Loucy (cell line): ENCODE measurements at regions not wholly inside any gene's neighbourhood (a gene's known extent, or its start where the extent isn't known, plus 50 kb on each side); places are given as distances from the start of the nearest gene placed in this dataset.

Source experiments
- H2AFZ ChIP-seq: fragments of 200-600 bp; sonication (generic); 2 replicates; pipeline ENCODE4 v1.6.0; 2016; ENCODE audit warnings: antibody characterized with exemption, mild to moderate bottlenecking, low read length, moderate library complexity
- H3F3A ChIP-seq: fragments of 200-600 bp; 2 replicates; pipeline ENCODE4 v1.6.0; 2016; ENCODE audit warnings: antibody characterized with exemption, low read depth, mild to moderate bottlenecking
- H3K27me3 ChIP-seq: fragments of 200-600 bp; sonication (generic); 2 replicates; pipeline ENCODE4 v1.6.1; 2014; ENCODE audit warnings: low read length, mild to moderate bottlenecking; ENCODE audit not compliant: insufficient read depth, poor library complexity, severe bottlenecking
- H3K36me3 ChIP-seq: fragments of 200-600 bp; sonication (generic); 2 replicates; pipeline ENCODE4 v1.6.1; 2016; ENCODE audit warnings: low read length; ENCODE audit not compliant: insufficient read depth
- H3K4me1 ChIP-seq: fragments of 200-600 bp; sonication (generic); 2 replicates; pipeline ENCODE4 v1.5.1; 2014; ENCODE audit warnings: low read length, mild to moderate bottlenecking; ENCODE audit not compliant: insufficient read depth, poor library complexity, severe bottlenecking
- H3K4me2 ChIP-seq: fragments of 200-600 bp; sonication (generic); 2 replicates; pipeline ENCODE4 v1.6.0; 2014; ENCODE audit warnings: antibody characterized with exemption, low read length, low read depth, mild to moderate bottlenecking; ENCODE audit not compliant: poor library complexity, severe bottlenecking
- H3K4me3 ChIP-seq: fragments of 200-600 bp; sonication (generic); 2 replicates; pipeline ENCODE4 v1.5.1; 2014; ENCODE audit warnings: low read length, mild to moderate bottlenecking, mixed read lengths; ENCODE audit not compliant: poor library complexity, severe bottlenecking
- H3K79me2 ChIP-seq: fragments of 200-600 bp; sonication (generic); 2 replicates; pipeline ENCODE4 v1.6.1; 2014; ENCODE audit warnings: low read length; ENCODE audit not compliant: insufficient read depth
- H3K9ac ChIP-seq: fragments of 200-600 bp; sonication (generic); 2 replicates; pipeline ENCODE4 v1.6.0; 2014; ENCODE audit warnings: mild to moderate bottlenecking, low read depth, low read length, moderate library complexity; ENCODE audit not compliant: poor library complexity, severe bottlenecking
- H3K9me2 ChIP-seq: fragments of 200-600 bp; sonication (generic); replicated peaks from 2 replicates; pipeline ENCODE4 v1.6.1; 2016; ENCODE audit warnings: low read depth, low read length, mixed read lengths
- H3K9me3 ChIP-seq: fragments of 200-600 bp; sonication (generic); 2 replicates; pipeline ENCODE4 v1.6.1; 2014; ENCODE audit warnings: mild to moderate bottlenecking, antibody characterized with exemption, low read length, low read depth; ENCODE audit not compliant: insufficient read depth
- H4K20me1 ChIP-seq: fragments of 200-600 bp; sonication (generic); 2 replicates; pipeline ENCODE4 v1.6.0; 2014; ENCODE audit warnings: antibody characterized with exemption, low read length, mild to moderate bottlenecking; ENCODE audit not compliant: insufficient read depth, poor library complexity, severe bottlenecking
- CTCF ChIP-seq: fragments of 200-600 bp; sonication (generic); conservative IDR thresholded peaks from 2 replicates; pipeline ENCODE4 v1.5.1; 2014; ENCODE audit warnings: mild to moderate bottlenecking, antibody characterized with exemption, low read length
- EZH2phosphoT487 ChIP-seq: fragments of 200-600 bp; IDR thresholded peaks from 2 replicates; pipeline ENCODE4 v1.6.1; 2018; ENCODE audit warnings: antibody characterized with exemption, mild to moderate bottlenecking, moderate library complexity, borderline replicate concordance

GRCh38 chrX:109300415-109300814 lies 181.5 kb downstream of the GUCY2F start:
- Histone ChIP-seq H2AFZ (no peak overlapping the region), H3K9ac (no peak overlapping the region), H3K4me2 (no peak overlapping the region), H3K79me2 (no peaks in the 10 kb centered on the region), H3K36me3 (no peaks in the 10 kb centered on the region), H3K27me3 (no peaks in the 10 kb centered on the region), H3K4me3 (no peak overlapping the region), H3K9me3 (no peaks in the 10 kb centered on the region), H3K4me1 (no peaks in the 10 kb centered on the region), H3F3A (no peaks in the 10 kb centered on the region), H4K20me1 (no peaks in the 10 kb centered on the region), H3K9me2 (no peaks in the 10 kb centered on the region)
- TF ChIP-seq CTCF (no peak), EZH2phosphoT487 (no peak)

GRCh38 chrX:109299091-109299490 lies 182.8 kb downstream of the GUCY2F start:
- TF ChIP-seq EZH2phosphoT487 (no peak), CTCF (no peak)
- Histone ChIP-seq H3K9ac (no peak overlapping the region), H4K20me1 (no peaks in the 10 kb centered on the region), H3K4me3 (no peak overlapping the region), H3K9me2 (no peaks in the 10 kb centered on the region), H3K36me3 (no peaks in the 10 kb centered on the region), H2AFZ (no peak overlapping the region), H3K9me3 (no peaks in the 10 kb centered on the region), H3F3A (no peaks in the 10 kb centered on the region), H3K79me2 (no peaks in the 10 kb centered on the region), H3K27me3 (no peaks in the 10 kb centered on the region), H3K4me2 (no peak overlapping the region), H3K4me1 (no peaks in the 10 kb centered on the region)

DNA sequence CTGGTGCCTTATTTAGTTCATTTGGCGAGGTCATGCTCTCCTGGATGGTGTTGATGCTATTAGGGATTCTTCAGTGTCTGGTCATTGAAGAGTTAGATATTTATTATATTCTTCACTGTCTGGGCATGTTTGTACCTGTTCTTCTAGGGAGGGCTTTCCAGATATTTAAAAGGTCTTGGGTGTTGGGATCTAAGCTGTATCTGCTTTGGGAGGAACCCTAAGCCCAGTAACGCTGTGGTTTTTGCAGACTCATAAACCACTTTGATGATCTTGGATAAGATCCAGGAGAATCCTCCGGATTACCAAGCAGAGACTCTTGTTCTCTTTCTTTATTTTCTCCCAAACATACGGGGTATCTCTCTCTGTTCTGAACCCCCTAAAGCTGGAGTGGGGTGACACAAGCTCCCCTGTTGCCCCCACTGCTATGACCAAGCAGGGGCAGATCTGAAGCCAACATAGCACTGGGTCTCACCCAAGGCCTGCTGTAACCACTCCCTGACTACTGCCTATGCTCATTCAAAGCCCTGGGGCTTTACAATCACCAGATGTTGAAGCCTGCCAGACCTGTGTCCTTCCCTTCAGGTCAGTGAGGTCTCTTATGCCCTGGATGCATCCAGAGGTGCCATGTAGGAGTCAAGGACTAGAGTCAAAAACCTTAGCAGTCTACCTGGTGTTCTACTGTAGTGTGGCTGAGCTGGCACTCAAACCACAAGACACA lies 187.6 kb downstream of the GUCY2F start:
- Histone ChIP-seq H3K9me2 (no peaks in the 10 kb centered on the region), H3K36me3 (no peaks in the 10 kb centered on the region), H3K79me2 (no peaks in the 10 kb centered on the region), H3K4me1 (no peaks in the 10 kb centered on the region), H3K9ac (no peak overlapping the region), H3K27me3 (no peaks in the 10 kb centered on the region), H3F3A (no peaks in the 10 kb centered on the region), H3K4me2 (no peak overlapping the region), H2AFZ (no peak overlapping the region), H3K9me3 (no peaks in the 10 kb centered on the region), H4K20me1 (no peaks in the 10 kb centered on the region), H3K4me3 (no peak overlapping the region)
- TF ChIP-seq EZH2phosphoT487 (no peak), CTCF (no peak)
